Activated CD4-positive, alpha-beta T cell treated with anti-CD3 and anti-CD28 coated beads, Interleukin-2, Interleukin-4, amounts not matched to agents 100 ng/mL and 50 ng/mL, durations not matched to agents 16 hours and 8 hours (primary cell): ENCODE measurements at regions not wholly inside any gene's neighbourhood (a gene's known extent, or its start where the extent isn't known, plus 50 kb on each side); places are given as distances from the start of the nearest gene placed in this dataset.
"Not testable (repeated sequence)": the region's sequence is repeated elsewhere in the genome, so short reads cannot be mapped to it uniquely, and the experiment has no call there.

Experiments used
- DNase-seq: peaks from one replicate; pipeline ENCODE4 v3.0.0-alpha.2; 2020; ENCODE audit warnings: low spot score

GRCh38 chr4:31750581-31750980 is 1030.4 kb downstream of the PCDH7 start:
- DNase-seq = not testable (repeated sequence)

- DNase-seq = no peak
Measured at GRCh38 chr4:31755751-31756150, 1035.6 kb downstream of the PCDH7 start.

- no peak for DNase-seq
Measured at GRCh38 chr4:31768756-31769155, 1048.6 kb downstream of the PCDH7 start.

GRCh38 chr4:31783311-31783710 is 1063.1 kb downstream of the PCDH7 start:
- no peak for DNase-seq

- DNase-seq = no peak
Measured at GRCh38 chr4:31784558-31784957, 1064.4 kb downstream of the PCDH7 start.

- no peak for DNase-seq
Measured at GRCh38 chr4:31787701-31788100, 1067.5 kb downstream of the PCDH7 start.

GRCh38 chr4:31788676-31789075 is 1068.5 kb downstream of the PCDH7 start:
- DNase-seq = no peak

GRCh38 chr4:31791666-31792065 is 1071.5 kb downstream of the PCDH7 start:
- no peak for DNase-seq

GRCh38 chr4:31793907-31794306 is 1073.7 kb downstream of the PCDH7 start:
- DNase-seq = no peak

- not testable (repeated sequence) for DNase-seq
Measured at GRCh38 chr4:31797052-31797451, 1076.9 kb downstream of the PCDH7 start.

GRCh38 chr4:31803526-31804195 is 1083.5 kb downstream of the PCDH7 start:
- DNase-seq = no peak

- DNase-seq = no peak
Measured at GRCh38 chr4:31807036-31807435, 1086.9 kb downstream of the PCDH7 start.

- DNase-seq = no peak
Measured at GRCh38 chr4:31844350-31844749, 1124.2 kb downstream of the PCDH7 start.

- no peak for DNase-seq
Measured at GRCh38 chr4:31851946-31852345, 1131.8 kb downstream of the PCDH7 start.

- no peak for DNase-seq
Measured at GRCh38 chr4:31877429-31877828, 1157.3 kb downstream of the PCDH7 start.

GRCh38 chr4:31880837-31881236 is 1160.7 kb downstream of the PCDH7 start:
- not testable (repeated sequence) for DNase-seq

- no peak for DNase-seq
Measured at GRCh38 chr4:31896349-31896748, 1176.2 kb downstream of the PCDH7 start.

- DNase-seq = no peak
Measured at GRCh38 chr4:31905363-31905762, 1185.2 kb downstream of the PCDH7 start.

GRCh38 chr4:31908261-31908660 is 1188.1 kb downstream of the PCDH7 start:
- DNase-seq = no peak

GRCh38 chr4:31917334-31917733 is 1197.2 kb downstream of the PCDH7 start:
- DNase-seq = no peak

GRCh38 chr4:31918891-31919290 is 1198.7 kb downstream of the PCDH7 start:
- DNase-seq = no peak

GRCh38 chr4:31923634-31924033 is 1203.5 kb downstream of the PCDH7 start:
- peak; percentile 61 for DNase-seq

- no peak for DNase-seq
Measured at GRCh38 chr4:31929676-31930345, 1209.6 kb downstream of the PCDH7 start.

- no peak for DNase-seq
Measured at GRCh38 chr4:31946456-31946855, 1226.3 kb downstream of the PCDH7 start.
